HG03196 (cell line): ENCODE measurements at regions not wholly inside any gene's neighbourhood (a gene's known extent, or its start where the extent isn't known, plus 50 kb on each side); places are given as distances from the start of the nearest gene placed in this dataset.
"Not testable (repeated sequence)": the region's sequence is repeated elsewhere in the genome, so short reads cannot be mapped to it uniquely, and the experiment has no call there.

Source experiments
- ATAC-seq: cut with Tn5 transposase; IDR thresholded peaks from one replicate; pipeline ENCODE4 v1.9.1; 2021; ENCODE audit not compliant: unreplicated experiment

DNA sequence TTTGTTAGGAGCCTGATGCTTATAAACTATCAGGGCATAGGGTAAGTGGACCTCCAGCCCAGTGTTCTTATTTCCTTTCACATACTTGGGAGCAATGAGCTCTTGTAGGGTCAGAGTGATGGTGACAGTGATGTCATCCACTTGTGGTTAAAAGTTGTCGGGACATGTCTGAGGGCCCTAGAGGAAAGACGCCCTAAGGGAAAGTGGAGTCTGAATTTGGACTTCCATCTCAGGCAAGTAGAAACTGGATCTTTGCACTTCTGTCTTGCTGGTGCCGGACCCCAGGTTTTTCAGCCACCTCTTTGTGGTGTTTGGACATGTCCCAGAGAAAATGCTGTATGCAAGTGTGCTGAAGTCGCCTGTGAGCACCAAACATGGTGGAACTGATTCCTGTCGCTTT is 900.5 kb downstream of the C6orf118 start:
- ATAC-seq, result no peak

DNA sequence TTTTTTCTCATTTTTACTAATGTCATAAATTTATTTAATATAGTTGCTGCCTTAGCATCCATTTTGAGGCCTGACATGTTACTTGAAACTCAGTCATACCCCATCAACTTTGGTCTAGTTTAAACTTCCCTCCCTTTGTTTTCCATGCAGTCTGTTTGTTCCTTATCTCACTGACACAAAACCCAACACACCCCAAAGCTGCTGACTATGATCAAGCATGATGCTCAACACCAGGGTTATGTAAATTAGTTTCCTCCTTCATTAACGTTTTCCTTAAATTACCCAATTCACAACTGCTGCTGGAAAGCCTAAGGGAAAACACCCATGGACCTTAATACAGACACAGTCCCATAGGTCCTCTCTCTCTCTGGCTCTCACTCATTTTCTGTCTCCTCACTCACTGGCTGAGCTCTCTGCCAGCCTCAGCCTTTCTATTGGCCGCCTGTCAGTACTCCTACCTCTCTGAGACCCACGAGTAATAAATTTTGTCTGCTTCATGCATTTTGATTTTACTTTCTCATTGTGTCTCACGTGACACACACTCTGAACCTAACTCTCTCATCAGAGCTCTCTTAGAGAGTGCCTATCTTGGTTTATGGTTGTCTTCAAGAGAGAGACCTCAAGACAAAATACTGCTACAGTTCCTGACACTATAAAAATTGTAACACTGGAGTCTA is 904.5 kb downstream of the C6orf118 start:
- ATAC-seq, result no peak

DNA sequence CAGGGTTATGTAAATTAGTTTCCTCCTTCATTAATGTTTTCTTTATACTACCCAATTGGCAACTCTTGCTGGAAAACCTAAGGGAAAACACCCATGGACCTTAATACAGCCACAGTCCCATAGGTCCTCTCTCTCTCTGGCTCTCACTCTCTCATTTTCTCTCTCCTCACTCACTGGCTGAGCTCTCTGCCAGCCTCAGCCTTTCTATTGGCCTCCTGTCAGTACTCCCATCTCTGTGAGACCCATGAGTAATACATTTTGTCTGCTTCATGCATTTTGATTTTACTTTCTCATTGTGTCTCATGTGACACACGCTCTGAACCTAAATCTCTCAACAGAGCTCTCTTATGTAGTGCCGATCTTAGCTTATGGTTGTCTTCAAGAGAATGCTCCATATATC is 907.5 kb downstream of the C6orf118 start:
- no peak for ATAC-seq

DNA sequence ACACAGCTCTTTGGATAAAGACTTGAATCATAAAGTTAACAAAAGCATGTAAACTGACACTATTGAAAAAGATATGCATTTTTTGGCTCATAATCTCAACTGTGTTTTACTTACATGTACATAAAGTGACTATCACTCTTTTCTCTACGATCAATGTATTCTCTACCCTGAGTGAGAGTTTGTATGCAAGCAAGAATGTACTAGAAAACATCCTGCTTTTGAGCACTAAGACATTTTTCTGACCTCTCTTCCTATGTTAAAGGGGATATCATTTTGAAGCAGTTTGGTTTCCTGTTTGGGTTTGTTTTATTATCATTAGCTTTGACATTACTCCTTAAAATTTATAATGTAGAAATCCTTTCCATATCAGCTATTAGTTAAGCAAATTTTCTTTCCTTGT is 910.8 kb downstream of the C6orf118 start:
- no peak for ATAC-seq

DNA sequence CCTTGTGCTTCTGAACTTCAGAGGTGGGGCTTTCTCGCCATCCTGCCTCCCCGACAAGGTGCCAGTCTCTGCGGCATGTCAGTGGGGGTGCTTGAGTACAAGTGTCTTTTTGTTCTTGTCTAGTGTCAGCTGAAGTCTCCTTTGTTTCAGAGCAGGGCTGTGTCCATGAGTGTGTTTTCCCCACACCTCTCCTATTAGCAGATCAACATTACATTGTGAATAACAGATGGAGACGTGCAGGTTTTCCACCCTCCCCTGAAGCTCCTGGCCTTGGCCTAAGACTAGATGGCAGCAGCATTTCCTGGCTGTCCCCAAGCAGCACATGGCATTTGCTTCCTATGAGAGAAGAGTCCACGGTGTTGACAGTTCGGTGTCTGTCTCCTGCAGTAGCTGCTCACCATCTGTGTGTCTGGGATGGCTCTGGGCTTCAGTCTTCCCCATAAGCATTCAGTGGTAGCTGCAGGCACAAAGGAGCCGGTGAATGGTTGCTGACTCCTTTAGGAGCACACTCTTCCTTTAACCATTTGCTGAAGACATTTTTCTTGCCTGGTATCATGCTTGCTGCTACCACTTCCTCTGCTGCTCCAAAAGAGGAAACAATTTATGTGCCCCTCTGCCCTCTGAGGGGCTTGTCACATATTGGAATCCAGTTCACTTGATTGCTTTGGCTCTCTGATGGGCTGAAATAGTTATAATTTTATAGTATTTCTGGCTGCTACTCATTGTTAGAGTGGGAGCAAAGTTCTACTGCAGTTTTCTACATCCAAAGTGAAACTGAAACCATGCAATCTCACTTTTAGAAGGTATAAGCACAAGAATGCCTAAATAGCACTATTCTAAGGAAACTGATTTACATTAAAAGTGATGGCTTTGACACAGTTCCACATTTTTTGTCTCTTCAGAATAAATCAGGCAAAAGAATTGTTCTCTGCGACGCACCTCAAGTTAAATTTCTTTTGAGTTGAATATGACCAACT is 913.0 kb downstream of the C6orf118 start:
- no peak for ATAC-seq

- ATAC-seq, result no peak
Measured at GRCh38 chr6:164379795-164380194, 929.6 kb downstream of the C6orf118 start.

DNA sequence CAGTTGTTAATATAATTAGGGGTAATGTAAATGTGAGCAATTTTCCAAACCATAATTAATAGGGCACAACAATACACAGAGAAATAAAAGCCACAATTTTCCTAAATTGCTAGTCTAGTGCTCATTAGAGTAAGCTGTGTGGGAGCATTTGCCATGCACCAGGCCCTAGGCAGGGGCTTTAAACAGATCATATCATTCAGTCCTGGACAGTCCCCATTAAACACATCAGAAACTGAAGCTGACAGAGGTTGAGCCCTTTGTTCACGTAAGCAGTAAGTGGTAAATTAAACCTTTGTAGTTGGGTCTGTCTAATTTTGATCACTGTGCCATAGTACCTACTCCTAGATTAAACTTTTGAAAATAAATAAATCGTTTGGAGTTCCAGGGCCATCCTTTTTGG is 931.1 kb downstream of the C6orf118 start:
- ATAC-seq, result no peak

DNA sequence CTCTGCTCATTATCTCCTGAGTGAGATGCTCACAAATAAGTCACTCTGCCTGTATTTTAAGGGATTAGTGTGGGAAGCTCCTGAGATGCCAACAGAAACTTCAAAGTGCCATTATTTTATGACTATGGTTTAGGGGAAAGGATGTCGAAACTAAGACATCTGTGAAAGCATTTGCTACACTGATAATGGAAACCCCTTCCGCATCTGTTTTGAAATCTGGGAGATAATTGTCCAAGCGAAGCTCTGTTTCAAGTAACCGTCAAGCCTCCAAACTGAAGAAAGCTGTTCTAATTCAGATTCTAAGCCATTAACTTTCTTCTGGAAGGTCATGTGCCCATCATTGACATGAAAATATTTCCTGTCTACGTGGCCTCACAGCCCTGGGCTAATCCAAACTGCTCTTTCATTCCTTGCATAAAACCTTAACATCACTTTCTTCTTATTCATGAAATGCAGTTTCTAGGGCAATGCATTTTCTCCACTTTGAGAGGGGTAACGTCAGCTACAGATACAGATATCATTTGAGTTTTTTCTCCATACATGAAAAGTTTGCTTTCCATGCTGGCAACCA is 932.0 kb downstream of the C6orf118 start:
- no peak for ATAC-seq

- no peak for ATAC-seq
Measured at GRCh38 chr6:164370773-164371172, 938.6 kb downstream of the C6orf118 start.

- no peak for ATAC-seq
Measured at GRCh38 chr6:164359441-164359840, 944.9 kb downstream of the QKI start.

DNA sequence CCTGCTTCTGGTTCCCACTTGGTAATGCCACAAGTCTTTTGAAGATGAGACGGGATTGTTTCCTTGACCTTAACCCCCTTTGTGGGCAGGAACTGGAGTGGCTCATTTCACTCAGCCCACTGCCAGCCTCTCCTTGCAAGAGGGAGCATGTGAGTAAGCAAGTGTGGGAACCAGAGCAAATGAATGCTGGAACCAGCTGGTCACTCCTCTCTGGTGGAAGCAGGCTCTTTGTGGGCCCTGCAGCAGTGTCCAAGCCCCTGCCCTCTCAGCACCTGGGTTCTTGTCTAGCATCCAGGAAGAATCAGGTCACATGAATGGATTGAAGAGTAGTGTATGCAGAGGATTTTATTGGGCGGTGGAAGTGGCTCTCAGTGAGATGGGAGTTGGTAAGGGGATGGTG is 944.5 kb downstream of the QKI start:
- ATAC-seq, result no peak

DNA sequence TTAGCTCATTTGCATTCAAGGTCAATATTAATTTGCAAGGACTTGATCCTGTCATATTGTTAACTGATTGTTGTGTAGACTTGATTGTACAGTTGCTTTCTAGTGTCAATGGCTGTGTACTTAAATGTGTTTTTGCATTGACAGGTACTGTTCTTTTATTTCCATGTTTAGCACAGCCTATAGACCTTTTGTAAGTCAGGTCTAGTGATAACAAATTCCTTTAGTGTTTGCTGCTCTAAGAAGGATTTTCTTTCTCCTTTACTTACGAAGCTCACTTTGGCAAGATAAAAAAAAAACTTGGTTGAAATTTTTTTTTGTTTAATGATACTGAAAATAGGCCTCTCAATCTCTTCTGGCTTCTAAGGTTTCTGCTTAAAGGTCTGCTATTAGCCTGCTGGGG is 942.3 kb downstream of the QKI start:
- no peak for ATAC-seq

- no peak for ATAC-seq
Measured at GRCh38 chr6:164347455-164347854, 932.9 kb downstream of the QKI start.

GRCh38 chr6:164346631-164347030 is 932.1 kb downstream of the QKI start:
- no peak for ATAC-seq

GRCh38 chr6:164345806-164346496 is 931.4 kb downstream of the QKI start:
- no peak for ATAC-seq

DNA sequence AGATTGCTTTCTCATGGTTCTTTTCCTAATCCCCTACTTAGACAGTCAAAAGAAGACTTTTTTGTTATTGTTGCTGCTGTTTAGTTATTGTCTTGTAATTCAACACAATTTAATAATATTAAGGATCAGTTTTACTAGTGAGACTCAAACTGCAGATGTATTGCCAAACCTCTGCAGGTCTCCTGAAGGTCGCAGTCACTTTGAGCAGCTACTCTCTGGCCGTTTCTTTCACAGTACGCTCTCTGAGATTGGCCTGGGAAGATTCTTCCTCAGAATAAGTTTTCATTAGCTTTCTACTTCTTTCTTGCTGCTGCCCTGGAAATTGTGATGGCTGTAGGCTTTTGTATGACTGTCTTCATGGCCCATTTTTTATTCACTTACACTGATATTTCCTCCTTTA is 930.8 kb downstream of the QKI start:
- ATAC-seq, result no peak

GRCh38 chr6:164344801-164345291 is 930.3 kb downstream of the QKI start:
- no peak for ATAC-seq

DNA sequence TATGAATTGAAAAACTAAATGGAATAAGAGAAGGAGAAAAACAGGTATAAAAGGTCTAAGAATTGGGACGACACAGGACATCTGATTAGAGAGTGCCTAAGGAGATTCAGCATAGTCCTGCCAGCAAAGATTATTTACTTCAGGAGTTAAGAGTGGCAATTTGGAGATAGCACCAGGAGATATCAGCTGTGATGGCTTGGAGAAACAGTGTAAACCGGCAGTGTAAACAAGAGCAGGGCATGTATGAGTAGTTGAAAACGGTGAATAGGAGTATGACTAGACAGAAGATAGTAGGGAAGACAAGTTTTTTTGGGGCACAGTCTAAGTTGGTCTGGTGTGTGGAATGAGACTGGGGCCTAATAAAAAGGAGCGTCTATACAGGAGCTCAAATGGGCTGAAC is 924.9 kb downstream of the QKI start:
- not testable (repeated sequence) for ATAC-seq

DNA sequence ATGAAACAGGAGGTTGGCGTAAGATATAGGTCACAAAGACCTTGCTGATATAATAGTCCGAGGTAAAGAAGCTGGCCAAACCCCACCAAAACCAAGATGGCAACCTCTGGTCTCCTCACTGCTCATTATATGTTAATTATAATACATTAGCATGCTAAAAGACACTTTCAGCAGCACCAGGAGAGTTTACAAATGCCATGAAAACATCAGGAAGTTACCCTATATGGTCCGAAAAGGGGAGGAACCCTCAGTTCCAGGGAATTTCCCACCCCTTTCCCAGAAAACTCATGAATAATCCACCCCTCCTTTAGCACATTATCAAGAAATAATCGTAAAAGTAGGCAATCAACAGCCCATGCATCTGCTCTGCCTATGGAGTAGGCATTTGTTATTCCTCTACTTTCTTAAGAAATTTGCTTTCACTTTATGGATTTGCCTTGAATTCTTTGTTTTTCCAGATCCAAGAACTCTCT is 923.4 kb downstream of the QKI start:
- no peak for ATAC-seq

GRCh38 chr6:164337024-164337924 is 922.8 kb downstream of the QKI start:
- no peak for ATAC-seq
